ENCODE measurements at regions not wholly inside any gene's neighbourhood (a gene's known extent, or its start where the extent isn't known, plus 50 kb on each side); places are given as distances from the start of the nearest gene placed in this dataset.

- TF ChIP-seq CTCF (IDR thresholded peaks at IDR 0.05): no peak
- no peak for TF ChIP-seq POLR2A (IDR thresholded peaks at IDR 0.05)
These were observed 504.0 kb downstream of the EPHA4 start for GRCh38 chr2:221068123-221068522.
